Amniotic stem cell (primary cell): ENCODE measurements at regions not wholly inside any gene's neighbourhood (a gene's known extent, or its start where the extent isn't known, plus 50 kb on each side); places are given as distances from the start of the nearest gene placed in this dataset.

Experiments used
- DNase-seq: peaks from one replicate; lab custom pipeline; 2025; lab: John Stamatoyannopoulos, UW

GRCh38 chr10:88110822-88111221 is 247.4 kb downstream of the PTEN start:
- DNase-seq, result no peak

DNA sequence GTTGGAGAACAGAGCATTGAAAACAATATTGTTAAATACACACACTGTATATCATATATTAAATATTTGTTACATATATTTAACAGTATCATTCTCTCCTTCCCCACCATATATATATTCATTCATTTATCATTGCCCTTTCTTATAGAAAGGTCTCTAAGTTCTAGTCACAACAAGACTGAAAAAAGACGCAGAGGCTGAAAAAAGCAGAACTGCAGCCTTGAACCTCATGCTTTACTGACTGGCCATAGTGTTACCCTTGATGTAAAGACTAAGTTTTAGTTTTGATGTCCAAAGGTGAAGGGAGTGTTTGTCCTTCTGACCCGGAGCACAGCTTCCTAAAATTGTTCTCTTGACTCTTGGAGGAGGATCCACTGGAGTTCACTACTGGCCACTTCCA is 247.9 kb downstream of the PTEN start:
- DNase-seq, result no peak

- DNase-seq, result no peak
Observed at GRCh38 chr10:88113232-88113631, 249.8 kb downstream of the PTEN start.

DNA sequence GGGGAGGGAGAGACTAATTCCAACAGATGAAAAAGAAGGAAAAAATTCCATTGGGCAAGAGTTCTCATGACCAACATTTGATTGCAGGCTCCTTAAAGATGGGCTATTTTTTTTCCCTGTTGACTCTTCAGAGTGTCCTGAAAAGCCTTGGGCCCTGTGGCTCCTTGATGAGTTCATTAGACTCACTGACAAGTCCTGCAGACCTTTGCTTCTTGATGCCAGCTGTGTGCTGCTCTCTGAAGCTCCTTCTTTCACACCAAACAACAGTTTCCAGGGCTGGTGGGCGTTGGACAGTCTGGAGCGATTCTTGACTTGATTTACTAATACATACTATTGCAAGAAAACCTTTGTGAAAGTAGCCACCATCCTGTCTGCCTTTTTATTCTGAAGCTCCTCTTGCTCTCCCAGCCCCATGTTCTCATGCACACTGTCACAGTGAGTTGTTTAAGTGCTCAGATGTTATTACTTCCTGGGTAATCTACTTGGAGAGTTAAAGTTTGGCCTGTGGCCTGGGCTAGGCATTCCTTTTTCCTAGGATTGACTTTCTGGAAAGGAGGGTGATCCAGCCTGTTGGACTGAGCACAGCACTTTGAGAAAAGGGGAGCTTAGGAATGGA is 250.3 kb downstream of the PTEN start:
- no peak for DNase-seq

- no peak for DNase-seq
Observed at GRCh38 chr10:88114368-88114767, 250.9 kb downstream of the PTEN start.

- no peak for DNase-seq
Observed at GRCh38 chr10:88115407-88115806, 252.0 kb downstream of the PTEN start.

GRCh38 chr10:88115968-88116367 is 252.5 kb downstream of the PTEN start:
- peak; percentile 37 for DNase-seq

DNA sequence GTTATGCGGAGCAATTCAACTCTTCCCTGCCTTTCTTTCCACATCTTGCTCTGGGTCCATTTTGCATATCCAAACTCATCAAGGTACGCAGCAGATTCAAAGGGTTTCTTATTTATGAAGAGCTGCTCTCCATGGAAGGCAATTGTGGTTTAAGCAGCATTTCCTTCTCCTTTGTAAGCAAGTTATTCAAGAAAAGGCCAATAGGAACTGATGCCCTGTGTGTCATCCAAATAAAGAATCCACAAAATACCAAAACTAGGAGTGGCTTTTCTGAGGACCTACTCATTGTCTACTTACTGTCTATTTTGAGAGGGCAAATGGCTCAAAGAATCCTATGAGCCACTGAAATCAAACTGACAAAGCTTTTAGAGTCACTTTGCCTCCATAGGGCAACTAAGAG is 253.1 kb downstream of the PTEN start:
- DNase-seq, result no peak

DNA sequence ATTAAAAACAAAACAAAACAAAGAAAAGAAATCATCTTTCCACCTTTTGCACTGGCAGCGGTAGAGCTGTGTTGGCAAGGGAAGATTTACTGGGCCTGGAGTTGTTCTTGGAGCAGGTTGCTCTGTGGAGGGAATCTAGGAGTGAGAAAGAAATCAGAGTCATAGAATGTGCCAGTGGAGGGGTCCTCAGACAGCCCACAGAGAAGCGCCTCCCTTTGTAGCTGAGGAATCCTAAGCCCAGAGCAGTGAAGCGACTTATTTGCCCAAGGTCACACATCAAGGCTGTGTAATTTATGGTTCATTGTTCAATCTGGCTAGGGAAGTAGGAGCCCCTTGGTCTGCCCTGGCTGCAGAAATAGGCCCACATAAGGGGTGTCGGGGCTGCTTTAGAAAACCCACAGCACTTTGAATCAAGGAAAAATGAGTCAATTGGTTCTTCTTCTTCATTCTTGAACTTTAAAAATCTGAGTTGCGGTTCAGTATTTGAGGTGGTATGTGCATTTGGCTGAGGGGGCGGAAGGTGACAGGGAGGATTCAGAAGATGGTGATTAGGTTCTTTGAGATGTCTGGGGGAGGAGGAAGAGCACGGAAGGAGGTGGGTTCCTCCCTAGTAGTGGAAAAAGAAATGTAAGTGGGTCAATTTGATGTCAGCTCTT is 253.7 kb downstream of the PTEN start:
- no peak for DNase-seq

GRCh38 chr10:88117869-88118632 is 254.6 kb downstream of the PTEN start:
- DNase-seq, result no peak

GRCh38 chr10:88118729-88119128 is 255.3 kb downstream of the PTEN start:
- DNase-seq, result no peak

- no peak for DNase-seq
Observed at GRCh38 chr10:88119160-88119559, 255.7 kb downstream of the PTEN start.

DNA sequence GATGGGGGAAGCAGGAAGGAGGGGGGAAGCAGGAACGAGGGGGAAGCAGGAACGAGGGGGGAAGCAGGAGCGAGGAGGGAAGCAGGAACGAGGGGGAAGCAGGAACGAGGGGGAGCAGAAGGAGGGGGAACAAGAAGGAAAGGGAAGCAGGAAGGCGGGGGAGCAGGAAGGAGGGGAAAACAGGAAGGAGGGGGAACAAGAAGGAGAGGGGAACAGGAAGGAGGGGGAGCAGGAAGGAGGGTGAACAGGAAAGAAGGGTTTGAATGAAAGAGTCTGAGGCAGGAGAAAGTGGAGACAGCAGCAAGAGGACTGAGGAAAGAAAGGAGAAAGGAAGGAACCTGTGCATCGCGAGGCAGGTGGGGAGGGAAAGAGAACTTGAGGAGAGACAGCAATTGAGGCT is 256.6 kb downstream of the PTEN start:
- no peak for DNase-seq

DNA sequence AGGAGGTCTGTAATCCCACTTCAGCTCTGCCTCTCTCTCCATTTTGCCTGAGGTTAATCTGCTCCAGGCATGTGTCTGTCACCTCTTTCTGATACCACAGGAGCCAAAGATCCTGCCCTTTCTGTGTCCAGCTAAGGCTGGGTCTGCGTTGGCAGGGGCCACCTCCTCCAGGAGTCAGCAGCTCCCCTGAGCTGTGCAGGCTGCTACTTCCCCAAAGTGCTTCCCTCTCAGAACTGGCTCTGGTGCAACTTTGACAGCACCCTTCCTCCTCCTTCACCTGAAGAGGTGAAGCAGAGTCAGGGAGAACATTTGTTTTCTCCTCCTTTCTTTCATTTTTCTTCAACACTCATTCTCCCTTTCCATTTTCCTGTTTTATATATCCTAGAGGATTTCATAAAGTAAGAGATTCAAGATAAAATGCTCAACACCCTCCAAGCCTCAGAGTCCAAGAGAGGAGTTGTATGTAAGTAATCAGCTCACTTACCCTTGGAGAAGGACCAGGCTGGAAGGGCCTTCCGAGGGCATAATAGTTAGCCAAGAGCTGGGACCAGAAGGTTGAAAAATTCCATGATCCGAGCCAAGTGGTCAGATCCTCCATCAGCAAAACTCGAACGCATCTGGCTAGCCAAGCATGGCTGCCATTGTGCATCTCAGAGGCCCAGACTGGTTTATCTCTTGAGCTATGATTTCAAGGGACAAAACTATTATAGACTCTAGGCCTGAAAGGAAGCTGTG is 257.3 kb downstream of the PTEN start:
- DNase-seq, result no peak

- DNase-seq, result no peak
Observed at GRCh38 chr10:88121361-88121760, 257.9 kb downstream of the PTEN start.

DNA sequence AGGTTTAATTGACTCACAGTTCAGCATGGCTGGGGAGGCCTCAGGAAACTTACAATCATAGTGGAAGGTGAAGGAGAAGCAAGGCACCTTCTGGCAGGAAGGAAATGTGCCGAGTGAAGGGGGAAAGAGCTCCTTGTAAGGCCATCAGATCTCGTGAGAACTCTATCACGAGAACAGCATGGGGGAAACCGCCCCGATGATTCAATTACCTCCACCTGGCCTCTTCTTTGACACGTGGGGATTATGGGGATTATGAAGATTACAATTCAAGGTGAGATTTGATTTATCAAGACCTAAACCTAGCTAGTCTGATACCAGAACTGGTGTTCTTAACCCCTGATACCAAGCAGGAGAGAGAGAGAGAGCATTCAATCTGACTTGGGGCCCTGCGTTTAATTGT is 258.7 kb downstream of the PTEN start:
- no peak for DNase-seq

DNA sequence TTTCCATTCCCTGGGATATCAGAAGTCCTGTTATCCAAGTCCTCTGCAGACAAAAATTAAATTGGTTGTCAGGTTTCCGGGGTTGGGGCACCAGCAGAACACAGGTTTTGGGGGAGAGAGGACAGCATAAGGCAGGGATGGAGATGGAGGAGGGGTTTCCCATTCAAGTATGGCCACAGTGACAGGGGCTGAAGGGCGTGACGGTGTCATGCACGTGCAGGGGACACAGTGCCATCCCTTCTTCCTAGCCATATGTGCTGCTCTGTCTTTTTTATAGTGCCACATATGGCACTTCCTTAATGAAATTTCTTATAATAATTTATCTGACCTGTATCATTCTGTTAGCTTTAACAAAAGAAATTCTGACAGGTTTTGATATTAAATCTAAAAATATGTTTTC is 259.2 kb downstream of the PTEN start:
- DNase-seq, result no peak

- DNase-seq, result no peak
Observed at GRCh38 chr10:88125766-88126165, 262.3 kb downstream of the PTEN start.

DNA sequence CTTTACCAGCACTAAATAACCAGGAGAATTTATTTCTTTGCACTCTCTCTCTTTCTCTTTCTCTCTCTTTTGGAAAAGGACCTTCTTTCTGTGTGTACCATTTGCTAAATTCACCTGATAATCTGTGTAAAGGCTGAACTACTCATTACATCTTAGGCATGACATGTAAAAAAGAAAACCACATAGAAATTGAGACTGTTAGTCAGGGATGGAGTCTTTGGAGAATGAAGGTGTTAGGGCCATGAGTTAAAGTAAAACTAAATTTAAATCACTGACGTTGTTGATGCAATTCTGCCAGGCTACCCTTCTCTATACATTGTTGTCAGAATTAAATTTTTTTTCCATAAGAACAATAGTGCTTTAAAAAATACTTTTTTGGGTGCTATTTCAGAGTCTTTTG is 263.3 kb downstream of the PTEN start:
- DNase-seq, result no peak

GRCh38 chr10:88127269-88127668 is 263.8 kb downstream of the PTEN start:
- DNase-seq, result no peak

DNA sequence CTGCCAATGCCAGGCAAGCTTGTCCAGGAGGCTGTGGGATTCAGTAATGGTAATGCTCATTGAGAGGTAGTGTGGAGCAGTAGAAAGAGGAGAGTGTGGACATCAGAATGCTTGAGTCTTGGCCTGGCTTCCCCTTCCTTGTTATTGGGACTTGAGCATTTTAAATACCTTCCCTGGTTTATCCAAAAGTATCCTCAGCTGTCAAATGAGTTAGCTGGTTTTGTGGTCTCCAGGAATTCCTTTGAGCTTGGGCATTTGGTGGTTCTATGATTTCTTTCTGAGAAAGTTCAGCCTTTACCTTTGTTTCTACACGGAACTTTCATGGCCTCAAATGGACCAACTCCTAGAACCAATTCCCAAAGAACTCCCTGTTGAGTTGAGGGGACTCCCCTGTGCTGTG is 264.3 kb downstream of the PTEN start:
- DNase-seq, result no peak

GRCh38 chr10:88129013-88129412 is 265.6 kb downstream of the PTEN start:
- DNase-seq, result no peak

- DNase-seq, result no peak
Observed at GRCh38 chr10:88130912-88131311, 267.5 kb downstream of the PTEN start.
